T-cell (primary cell): ENCODE measurements at regions not wholly inside any gene's neighbourhood (a gene's known extent, or its start where the extent isn't known, plus 50 kb on each side); places are given as distances from the start of the nearest gene placed in this dataset.
"Not testable (repeated sequence)": the region's sequence is repeated elsewhere in the genome, so short reads cannot be mapped to it uniquely, and the experiment has no call there.

Experiments
- ATAC-seq, 4 experiments: fragments of 200-7000 bp in 3 of 4; fragments of 150-1000 bp in 1 of 4; cut with Tn5 transposase; replicated peaks in 1 of 4; 1 replicate in 3 of 4; 2 replicates in 1 of 4; pipeline ENCODE4 v1.10.0; 2021; ENCODE audit warnings: moderate library complexity in 3 of 4, mild to moderate bottlenecking in 2 of 4, moderate number of reproducible peaks in 1 of 4
- CTCF ChIA-PET, 2 donors: fragments of 300-600 bp; sonication (Branson Sonifier 250); formaldehyde crosslinking; loops; one replicate each; lab custom pipeline; 2022; ENCODE audit warnings: antibody characterized with exemption in 2 of 2; lab: Charles Lee
- POLR2A ChIA-PET, 2 donors: fragments of 300-600 bp; sonication (Branson Sonifier 250); formaldehyde crosslinking; loops; one replicate each; lab custom pipeline; 2022; ENCODE audit warnings: antibody characterized with exemption in 2 of 2; lab: Charles Lee
- DNase-seq, 35 experiments: peaks; one replicate each; pipeline versions ENCODE4 v3.0.0 to v3.0.0-alpha.2; 2013 to 2023
- H3K27ac ChIP-seq: one replicate; pipeline ENCODE4 v1.5.1; 2013; ENCODE audit warnings: low read length
- H3K27me3 ChIP-seq, 2 experiments: replicated peaks in 1 of 2; 1 replicate in 1 of 2; 2 replicates in 1 of 2; pipeline versions ENCODE4 v1.6.1 to v1.7.0; 2013; ENCODE audit warnings: low read length in 1 of 2, mixed read lengths in 1 of 2; ENCODE audit not compliant: control insufficient read depth in 2 of 2, insufficient read depth in 2 of 2; ENCODE audit errors: extremely low read depth in 1 of 2
- H3K36me3 ChIP-seq, 2 donors: 1 replicate in 1 of 2; 2 replicates in 1 of 2; pipeline versions ENCODE4 v1.6.1 to v1.7.0; 2013; ENCODE audit warnings: low read length in 1 of 2; ENCODE audit not compliant: control insufficient read depth in 2 of 2, insufficient read depth in 1 of 2; ENCODE audit errors: extremely low read depth in 1 of 2
- H3K4me1 ChIP-seq, 2 experiments: 1 replicate in 1 of 2; 2 replicates in 1 of 2; pipeline versions ENCODE4 v1.6.1 to v1.7.0; 2013; ENCODE audit warnings: low read length in 2 of 2, mixed read lengths in 1 of 2; ENCODE audit not compliant: insufficient read depth in 2 of 2, control insufficient read depth in 1 of 2; ENCODE audit errors: extremely low read depth in 1 of 2
- H3K4me3 ChIP-seq, 2 donors: 1 replicate in 1 of 2; 2 replicates in 1 of 2; pipeline versions ENCODE4 v1.5.1 to v1.7.0; 2013; ENCODE audit warnings: mild to moderate bottlenecking in 2 of 2, low read length in 1 of 2, moderate library complexity in 1 of 2; ENCODE audit not compliant: control insufficient read depth in 1 of 2; ENCODE audit errors: extremely low read depth in 1 of 2
- H3K9me3 ChIP-seq: 2 replicates; pipeline ENCODE4 v1.7.0; 2013
- H3K27ac Mint-ChIP-seq, 2 donors: one replicate each; pipeline ENCODE4 v1.8.0; 2020 to 2021; ENCODE audit warnings: mild to moderate bottlenecking in 2 of 2, mixed read lengths in 2 of 2
- H3K27me3 Mint-ChIP-seq, 2 donors: one replicate each; pipeline ENCODE4 v1.8.0; 2021 to 2022; ENCODE audit warnings: mixed read lengths in 2 of 2
- H3K36me3 Mint-ChIP-seq: one replicate; pipeline ENCODE4 v1.8.0; 2021; ENCODE audit warnings: mixed read lengths
- H3K4me1 Mint-ChIP-seq, 3 donors: one replicate each; pipeline ENCODE4 v1.8.0; 2020 to 2022; ENCODE audit warnings: mixed read lengths in 3 of 3, mild to moderate bottlenecking in 1 of 3
- H3K4me3 Mint-ChIP-seq, 3 donors: one replicate each; pipeline ENCODE4 v1.8.0; 2020 to 2022; ENCODE audit warnings: mild to moderate bottlenecking in 3 of 3, mixed read lengths in 3 of 3, moderate library complexity in 3 of 3
- H3K9me3 Mint-ChIP-seq, 3 donors: one replicate each; pipeline ENCODE4 v1.8.0; 2020 to 2022; ENCODE audit warnings: mixed read lengths in 3 of 3
- WGBS: methylation state at CpG from one replicate; pipeline ENCODE4 v1.1.5; 2013; ENCODE audit warnings: missing lambda C conversion rate; ENCODE audit not compliant: insufficient coverage; 5-methylcytosine and 5-hydroxymethylcytosine counted together

DNA sequence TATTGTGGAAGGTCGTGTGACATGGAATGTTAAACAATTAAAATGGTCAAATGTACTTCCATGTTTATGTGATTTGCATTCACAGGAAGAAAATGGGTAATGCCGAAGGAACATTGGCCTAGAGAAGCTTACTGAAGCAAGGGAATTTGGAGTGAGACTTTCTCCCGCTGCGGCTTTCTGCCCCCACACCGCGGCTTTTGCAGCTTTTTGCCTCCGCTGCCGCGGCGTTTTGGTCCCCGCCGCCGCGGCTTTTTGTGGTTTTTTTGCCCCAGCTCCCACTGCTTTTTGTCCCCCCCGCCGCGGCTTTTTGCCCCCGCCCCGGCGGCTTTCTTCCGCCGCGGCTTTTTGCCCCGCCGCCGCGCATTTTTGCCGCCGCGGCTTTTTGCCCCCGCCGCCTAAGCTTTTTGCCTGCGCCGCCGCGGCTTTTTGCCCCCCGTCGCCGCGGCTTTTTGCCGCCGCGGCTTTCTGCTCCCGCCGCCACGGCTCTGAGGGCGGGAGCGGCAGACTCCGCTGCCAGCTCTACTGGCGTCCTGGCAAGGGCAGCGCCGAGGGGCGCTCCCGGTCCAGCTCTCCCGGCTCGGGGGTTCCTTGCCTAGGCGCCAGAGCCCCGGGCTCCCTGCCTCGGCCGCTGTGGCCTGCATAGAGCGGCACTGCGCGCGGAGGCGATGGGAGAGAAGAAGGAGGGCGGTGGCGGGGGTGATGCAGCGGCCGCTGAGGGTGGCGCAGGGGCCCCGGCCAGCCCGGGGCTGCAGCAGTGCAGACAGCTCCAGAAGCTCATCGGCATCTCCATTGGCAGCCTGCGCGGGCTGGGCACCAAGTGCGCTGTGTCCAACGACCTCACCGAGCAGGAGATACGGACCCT is 134.3 kb upstream of the ERV3-1 start:
- POLR2A ChIA-PET, H3K4me1 Mint-ChIP-seq, H3K9me3 ChIP-seq, ATAC-seq, H3K27me3 ChIP-seq, H3K27me3 Mint-ChIP-seq, H3K4me1 ChIP-seq, H3K4me3 Mint-ChIP-seq, H3K4me3 ChIP-seq, CTCF ChIA-PET, H3K27ac ChIP-seq, H3K27ac Mint-ChIP-seq, H3K36me3 ChIP-seq, H3K36me3 Mint-ChIP-seq, H3K9me3 Mint-ChIP-seq: not testable (repeated sequence)
- no CpG with 5 or more reads among the region's 79 CpGs for WGBS
- peak in 1 of 35 experiments; percentile 4 for DNase-seq

DNA sequence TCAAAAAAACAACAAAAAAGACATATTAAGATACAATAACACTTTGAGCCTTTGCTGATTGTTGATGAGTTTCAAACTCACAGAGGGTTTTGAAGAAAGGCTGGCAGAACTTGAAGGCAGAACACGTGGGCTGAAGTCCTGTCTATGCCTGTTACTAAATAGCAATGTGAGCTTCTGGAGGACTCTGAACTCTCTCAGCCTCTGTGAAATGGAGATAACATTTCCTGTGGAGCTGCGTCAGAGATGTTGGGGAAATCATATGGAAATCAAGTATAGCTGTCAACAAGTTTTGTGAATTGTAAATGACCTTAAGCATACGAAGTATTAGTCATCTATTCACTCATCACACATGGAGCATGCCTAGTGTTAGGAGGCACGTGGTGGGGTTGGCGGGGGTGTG is 130.4 kb upstream of the ERV3-1 start:
- H3K27ac Mint-ChIP-seq, H3K4me3 Mint-ChIP-seq, CTCF ChIA-PET, H3K9me3 ChIP-seq, H3K27me3 Mint-ChIP-seq, H3K4me1 ChIP-seq, H3K27ac ChIP-seq, H3K36me3 ChIP-seq, H3K4me1 Mint-ChIP-seq, H3K4me3 ChIP-seq, ATAC-seq, DNase-seq, POLR2A ChIA-PET, H3K9me3 Mint-ChIP-seq, H3K36me3 Mint-ChIP-seq, H3K27me3 ChIP-seq: not testable (repeated sequence)
- WGBS: no CpG with 5 or more reads among the region's 5 CpGs

DNA sequence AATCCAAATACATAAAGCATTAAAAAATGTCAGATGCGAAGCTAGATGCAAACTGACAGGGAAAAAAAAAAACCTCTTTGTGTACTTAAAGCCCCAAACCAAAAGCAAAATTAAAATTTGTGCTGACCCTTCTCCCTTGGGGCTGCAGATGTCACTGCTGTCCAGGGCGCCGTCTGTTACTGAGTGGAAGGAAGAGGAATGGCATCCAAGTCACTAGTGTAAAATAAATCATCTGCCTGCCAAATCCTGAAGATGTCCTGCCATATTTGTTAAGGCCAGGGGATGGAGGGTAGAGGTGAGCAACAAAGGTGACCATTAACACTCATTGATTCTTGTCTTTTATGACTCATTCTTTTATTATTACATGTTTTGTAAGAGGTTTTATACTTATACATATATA is 126.6 kb upstream of the ERV3-1 start:
- H3K9me3 Mint-ChIP-seq, H3K4me3 ChIP-seq, H3K27me3 ChIP-seq, H3K4me1 Mint-ChIP-seq, H3K4me3 Mint-ChIP-seq, H3K27me3 Mint-ChIP-seq, H3K36me3 ChIP-seq, DNase-seq, POLR2A ChIA-PET, CTCF ChIA-PET, H3K27ac Mint-ChIP-seq, H3K27ac ChIP-seq, H3K9me3 ChIP-seq, ATAC-seq, H3K36me3 Mint-ChIP-seq, H3K4me1 ChIP-seq: not testable (repeated sequence)
- no CpG with 5 or more reads among the region's 3 CpGs for WGBS

GRCh38 chr7:65132256-65132655 is 125.8 kb upstream of the ERV3-1 start:
- not testable (repeated sequence) for H3K27me3 Mint-ChIP-seq

DNA sequence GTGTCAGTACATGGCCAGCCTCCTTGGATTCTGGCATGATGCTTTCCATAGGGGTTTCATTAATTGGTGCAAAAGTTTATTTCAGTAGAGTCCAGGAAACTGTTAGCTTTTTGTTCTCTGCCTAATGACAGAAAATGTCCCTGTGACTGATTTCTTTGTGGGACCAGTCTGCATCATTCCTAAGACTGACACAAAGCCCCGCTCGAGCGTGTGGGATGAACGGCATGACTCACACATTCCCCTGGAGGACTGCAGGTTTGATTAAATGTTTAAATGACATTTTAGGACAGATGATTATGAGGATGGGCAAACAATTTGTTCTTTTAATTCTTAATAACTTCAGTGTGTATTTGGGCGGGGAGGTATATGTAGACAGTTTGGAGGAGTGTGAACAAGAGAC is 120.9 kb upstream of the ERV3-1 start:
- POLR2A ChIA-PET: not testable (repeated sequence)

More at GRCh38 chr7:65132256-65132655, 125.8 kb upstream of the ERV3-1 start:
- ATAC-seq, H3K4me1 ChIP-seq, H3K27me3 ChIP-seq, POLR2A ChIA-PET, H3K4me3 Mint-ChIP-seq, H3K27ac Mint-ChIP-seq, H3K4me3 ChIP-seq, H3K27ac ChIP-seq, H3K9me3 Mint-ChIP-seq, H3K36me3 Mint-ChIP-seq, CTCF ChIA-PET, H3K36me3 ChIP-seq, H3K4me1 Mint-ChIP-seq, H3K9me3 ChIP-seq, DNase-seq: not testable (repeated sequence)
- WGBS: no CpG with 5 or more reads among the region's 1 CpG

DNA sequence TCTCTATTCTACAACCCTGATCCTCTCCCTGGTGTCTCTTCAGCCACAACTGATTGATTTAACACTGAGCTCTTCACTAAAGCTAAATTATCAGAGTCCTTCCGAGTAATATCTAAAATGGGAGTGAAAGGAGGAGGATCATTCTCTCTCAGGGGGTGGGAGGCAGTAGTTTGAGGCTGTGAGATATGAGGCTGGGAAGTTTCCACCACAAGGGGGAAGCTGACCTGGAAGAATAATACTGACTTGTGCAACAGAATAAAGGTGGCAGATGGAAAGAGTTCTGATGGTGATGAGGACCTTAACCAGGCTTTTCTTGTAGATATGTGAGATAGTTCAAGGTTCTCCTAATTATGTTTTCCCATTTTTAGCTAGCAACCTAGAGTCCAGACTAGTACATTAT is 118.1 kb upstream of the ERV3-1 start:
- H3K9me3 Mint-ChIP-seq, H3K4me1 Mint-ChIP-seq, H3K4me1 ChIP-seq, H3K27ac Mint-ChIP-seq, ATAC-seq, H3K36me3 ChIP-seq, H3K27ac ChIP-seq, H3K4me3 Mint-ChIP-seq, H3K4me3 ChIP-seq, DNase-seq, H3K9me3 ChIP-seq, POLR2A ChIA-PET, H3K36me3 Mint-ChIP-seq, H3K27me3 ChIP-seq, CTCF ChIA-PET, H3K27me3 Mint-ChIP-seq: not testable (repeated sequence)
- WGBS: no CpG with 5 or more reads among the region's 1 CpG

More for the DNA sequence above, 120.9 kb upstream of the ERV3-1 start:
- H3K36me3 ChIP-seq, H3K27ac ChIP-seq, H3K4me3 ChIP-seq, DNase-seq, H3K27me3 Mint-ChIP-seq, H3K4me1 Mint-ChIP-seq, ATAC-seq, H3K9me3 ChIP-seq, H3K27me3 ChIP-seq, H3K36me3 Mint-ChIP-seq, H3K4me1 ChIP-seq, H3K4me3 Mint-ChIP-seq, H3K27ac Mint-ChIP-seq, H3K9me3 Mint-ChIP-seq, CTCF ChIA-PET: not testable (repeated sequence)
- no CpG with 5 or more reads among the region's 5 CpGs for WGBS
